Dedifferentiated amniotic fluid mesenchymal stem cell (primary cell): ENCODE measurements at regions not wholly inside any gene's neighbourhood (a gene's known extent, or its start where the extent isn't known, plus 50 kb on each side); places are given as distances from the start of the nearest gene placed in this dataset.
A peak's percentile ranks its signal among the peaks of the same experiment; 100 is the strongest.
"Not testable (repeated sequence)": the region's sequence is repeated elsewhere in the genome, so short reads cannot be mapped to it uniquely, and the experiment has no call there.

Experiments used
- DNase-seq: peaks from one replicate; pipeline ENCODE4 v3.0.0-alpha.2; 2016; ENCODE audit errors: extremely low spot score

- DNase-seq = no peak
Observed at GRCh38 chr10:86579883-86580520, 58.4 kb upstream of the WAPL start.

GRCh38 chr10:86580521-86580891 is 58.9 kb upstream of the WAPL start:
- DNase-seq = no peak

- no peak for DNase-seq
Observed at GRCh38 chr10:86583983-86584382, 62.4 kb upstream of the WAPL start.

DNA sequence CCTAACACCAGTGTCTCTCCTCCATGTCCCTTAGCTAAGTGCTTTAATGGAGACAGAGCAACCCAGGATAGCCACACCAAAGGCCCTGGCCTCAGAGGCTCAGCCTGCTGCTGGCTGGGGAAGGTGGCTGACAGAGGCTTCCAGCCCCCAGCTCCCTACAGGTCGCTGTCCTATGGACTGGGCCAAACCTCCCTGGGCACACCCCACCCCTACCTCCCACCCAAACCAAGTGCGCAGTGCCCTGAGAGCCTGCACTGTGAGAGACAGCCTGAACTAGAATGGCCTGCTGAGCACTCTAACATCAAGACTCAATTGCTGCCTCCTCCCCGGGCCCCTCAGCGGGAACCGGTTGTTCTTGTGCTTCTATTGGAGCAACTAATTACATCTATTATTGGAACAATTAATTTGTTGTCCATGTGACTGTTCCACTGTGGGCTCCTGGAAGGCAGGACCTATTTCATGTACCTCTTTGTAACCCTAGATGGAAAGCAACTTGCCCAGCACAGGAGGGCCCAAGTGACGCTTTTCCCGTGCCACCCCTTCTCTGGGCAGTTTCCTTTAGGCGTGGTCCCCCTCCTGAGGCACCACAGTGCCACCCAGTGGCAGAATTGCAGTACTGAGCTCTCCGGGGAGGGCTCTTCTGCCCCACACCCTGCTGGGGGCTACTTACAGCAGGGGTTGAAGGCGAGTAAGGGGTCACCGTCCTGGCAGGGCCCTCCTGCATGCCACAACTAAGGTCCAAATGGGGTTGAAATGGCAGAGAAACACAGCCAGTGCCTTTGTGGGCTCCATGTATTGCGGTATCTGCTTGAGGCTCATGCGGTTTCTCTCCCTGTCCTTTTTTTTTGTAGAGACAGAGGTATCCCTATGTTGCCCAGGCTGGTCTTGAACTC is 63.7 kb upstream of the WAPL start:
- peak; percentile 64 for DNase-seq

DNA sequence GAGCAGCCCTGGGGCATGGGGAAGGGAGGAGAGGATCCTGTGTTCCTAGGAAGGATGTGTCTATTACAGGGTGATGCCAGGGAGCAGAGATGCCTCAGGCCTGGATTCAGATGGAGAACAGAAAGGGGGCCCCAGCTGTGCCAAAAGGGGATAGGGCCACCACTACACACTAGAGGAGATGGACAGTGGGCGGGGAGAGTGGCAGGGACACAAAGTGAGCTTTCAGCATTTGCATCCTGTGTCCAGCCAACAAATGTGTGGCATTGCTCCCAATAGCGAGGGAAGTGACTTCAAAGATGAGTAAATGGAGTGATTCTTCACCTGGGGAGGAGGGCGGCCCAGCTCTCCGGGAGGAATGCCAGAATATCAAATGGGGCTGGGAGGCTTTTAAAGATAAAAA is 64.9 kb upstream of the WAPL start:
- no peak for DNase-seq

- DNase-seq = not testable (repeated sequence)
Observed at GRCh38 chr10:86588781-86589180, 65.6 kb upstream of the OPN4 start.

- DNase-seq = no peak
Observed at GRCh38 chr10:86591436-86591835, 62.9 kb upstream of the OPN4 start.

- DNase-seq = no peak
Observed at GRCh38 chr10:86592413-86592812, 61.9 kb upstream of the OPN4 start.

- DNase-seq = no peak
Observed at GRCh38 chr10:86594535-86594934, 59.8 kb upstream of the OPN4 start.

- DNase-seq = no peak
Observed at GRCh38 chr10:86595496-86595895, 58.9 kb upstream of the OPN4 start.

- DNase-seq = no peak
Observed at GRCh38 chr10:86596266-86596665, 58.1 kb upstream of the OPN4 start.

- no peak for DNase-seq
Observed at GRCh38 chr10:86597306-86597705, 57.0 kb upstream of the OPN4 start.

DNA sequence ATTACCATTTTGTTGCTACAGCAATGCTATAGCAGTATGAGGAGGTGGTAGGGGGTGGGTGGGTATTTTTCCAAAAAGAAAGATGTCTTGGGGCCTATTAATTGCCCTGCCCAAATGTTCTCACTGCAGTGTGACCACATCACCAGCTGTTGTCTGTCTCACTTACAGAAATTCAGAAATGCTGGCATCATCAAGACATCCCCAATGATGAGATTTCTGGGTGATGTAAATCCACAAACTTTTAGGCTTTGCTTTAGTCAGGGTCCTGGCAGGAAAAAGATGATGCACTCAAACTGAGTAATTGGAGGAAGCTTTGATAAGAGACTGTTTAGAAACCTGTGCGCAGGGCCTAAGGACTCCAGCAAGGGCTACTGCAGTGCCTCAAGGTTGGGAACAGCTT is 56.2 kb upstream of the OPN4 start:
- no peak for DNase-seq

GRCh38 chr10:86599041-86599440 is 55.3 kb upstream of the OPN4 start:
- no peak for DNase-seq

- no peak for DNase-seq
Observed at GRCh38 chr10:86599729-86600128, 54.6 kb upstream of the OPN4 start.

DNA sequence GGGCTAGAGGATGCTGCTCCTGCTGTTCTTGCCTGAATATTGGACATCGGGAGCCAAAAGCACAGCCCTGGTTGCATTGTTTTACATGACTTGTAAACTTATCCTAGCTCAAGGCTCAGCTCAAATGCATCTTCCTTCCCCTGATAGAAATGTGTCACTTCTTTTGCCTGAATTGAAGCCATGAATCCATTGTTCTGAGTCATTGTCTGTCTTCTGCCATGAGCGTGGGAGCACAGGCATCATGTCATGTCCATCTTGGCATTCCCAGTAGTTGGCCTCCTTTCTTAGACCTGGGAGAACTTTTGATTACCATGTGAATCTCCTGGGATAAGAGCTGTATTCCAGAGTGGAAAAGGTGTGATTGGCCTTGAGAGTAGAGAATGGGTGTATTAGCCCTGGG is 54.1 kb upstream of the OPN4 start:
- DNase-seq = no peak

- no peak for DNase-seq
Observed at GRCh38 chr10:86601956-86602602, 52.3 kb upstream of the OPN4 start.

GRCh38 chr10:86603256-86603655 is 51.1 kb upstream of the OPN4 start:
- DNase-seq = no peak
